ENCODE measurements at regions not wholly inside any gene's neighbourhood (a gene's known extent, or its start where the extent isn't known, plus 50 kb on each side); places are given as distances from the start of the nearest gene placed in this dataset.

DNA sequence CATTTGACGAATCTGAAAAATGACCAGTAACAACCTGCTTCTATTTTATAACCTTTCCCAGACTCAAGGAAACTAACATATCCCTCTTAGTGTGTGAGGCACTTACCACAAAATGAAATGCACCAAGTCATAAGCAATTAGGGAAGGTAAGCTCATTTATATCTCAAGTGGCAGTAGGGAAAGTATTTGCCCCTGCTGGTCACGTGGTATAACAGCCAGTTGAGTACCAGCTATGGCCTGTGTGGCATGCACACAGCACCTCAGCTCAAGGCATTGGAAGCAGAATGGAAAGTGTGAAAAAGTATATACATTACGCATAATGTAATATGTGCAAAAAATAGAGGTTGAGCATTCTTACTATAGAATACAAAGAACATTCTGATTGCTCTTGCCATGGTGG is 178.3 kb upstream of the GYPA start:
- H3K27ac ChIP-seq (ENCODE audit: low read depth in 1 of 2, low read length in 2 of 2): no peak overlapping the region
- no peak overlapping the region for H3K9ac ChIP-seq (ENCODE audit: low read depth in 1 of 2, low read length in 2 of 2)
- no peaks in the 10 kb centered on the region for H3K4me1 ChIP-seq (ENCODE audit: control insufficient read depth in 4 of 4, insufficient read depth in 4 of 4, low read length in 3 of 4)
- H3K9me3 ChIP-seq (ENCODE audit: control insufficient read depth in 4 of 4, low read length in 3 of 4): peaks cover 2 to 8% (median 4%) of the 10 kb centered on the region in 4 donors
- H3K4me3 ChIP-seq (ENCODE audit: low read depth in 1 of 3, low read length in 3 of 3): no peak overlapping the region
- peaks cover 0 to 5% (median 0%) of the 10 kb centered on the region in 4 donors for H3K27me3 ChIP-seq (ENCODE audit: control insufficient read depth in 4 of 4, insufficient read depth in 4 of 4, low read length in 3 of 4)
- TF ChIP-seq FOXA2 (IDR thresholded peaks at IDR 0.05) (no peak), HNF4A (conservative IDR thresholded peaks at IDR 0.05) (no peak), FOXA1 (IDR thresholded peaks at IDR 0.05) (no peak), SP1 (IDR thresholded peaks at IDR 0.05) (no peak), EGR1 (IDR thresholded peaks at IDR 0.05; ENCODE audit: low read depth in 2 of 2) (no peak), RAD21 (IDR thresholded peaks at IDR 0.05) (no peak), RXRA (IDR thresholded peaks at IDR 0.05) (no peak), YY1 (IDR thresholded peaks at IDR 0.05) (no peak), GABPA (IDR thresholded peaks at IDR 0.05 in 1 of 2, conservative IDR thresholded peaks at IDR 0.05 in 1 of 2) (no peak), HNF4G (IDR thresholded peaks at IDR 0.05) (no peak), JUND (IDR thresholded peaks at IDR 0.05) (no peak), TAF1 (conservative IDR thresholded peaks at IDR 0.05) (no peak), NR2F2 (IDR thresholded peaks at IDR 0.05) (no peak)
- TF ChIP-seq, protein P1, sequence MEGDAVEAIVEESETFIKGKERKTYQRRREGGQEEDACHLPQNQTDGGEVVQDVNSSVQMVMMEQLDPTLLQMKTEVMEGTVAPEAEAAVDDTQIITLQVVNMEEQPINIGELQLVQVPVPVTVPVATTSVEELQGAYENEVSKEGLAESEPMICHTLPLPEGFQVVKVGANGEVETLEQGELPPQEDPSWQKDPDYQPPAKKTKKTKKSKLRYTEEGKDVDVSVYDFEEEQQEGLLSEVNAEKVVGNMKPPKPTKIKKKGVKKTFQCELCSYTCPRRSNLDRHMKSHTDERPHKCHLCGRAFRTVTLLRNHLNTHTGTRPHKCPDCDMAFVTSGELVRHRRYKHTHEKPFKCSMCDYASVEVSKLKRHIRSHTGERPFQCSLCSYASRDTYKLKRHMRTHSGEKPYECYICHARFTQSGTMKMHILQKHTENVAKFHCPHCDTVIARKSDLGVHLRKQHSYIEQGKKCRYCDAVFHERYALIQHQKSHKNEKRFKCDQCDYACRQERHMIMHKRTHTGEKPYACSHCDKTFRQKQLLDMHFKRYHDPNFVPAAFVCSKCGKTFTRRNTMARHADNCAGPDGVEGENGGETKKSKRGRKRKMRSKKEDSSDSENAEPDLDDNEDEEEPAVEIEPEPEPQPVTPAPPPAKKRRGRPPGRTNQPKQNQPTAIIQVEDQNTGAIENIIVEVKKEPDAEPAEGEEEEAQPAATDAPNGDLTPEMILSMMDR (IDR thresholded peaks at IDR 0.05; ENCODE audit: low read depth, low read length, missing input control): no peak
- TF ChIP-seq, protein P2, sequence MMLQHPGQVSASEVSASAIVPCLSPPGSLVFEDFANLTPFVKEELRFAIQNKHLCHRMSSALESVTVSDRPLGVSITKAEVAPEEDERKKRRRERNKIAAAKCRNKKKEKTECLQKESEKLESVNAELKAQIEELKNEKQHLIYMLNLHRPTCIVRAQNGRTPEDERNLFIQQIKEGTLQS (IDR thresholded peaks at IDR 0.05): no peak
- TF ChIP-seq, protein P3, sequence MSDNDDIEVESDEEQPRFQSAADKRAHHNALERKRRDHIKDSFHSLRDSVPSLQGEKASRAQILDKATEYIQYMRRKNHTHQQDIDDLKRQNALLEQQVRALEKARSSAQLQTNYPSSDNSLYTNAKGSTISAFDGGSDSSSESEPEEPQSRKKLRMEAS (IDR thresholded peaks at IDR 0.05): no peak
- TF ChIP-seq, protein P4, sequence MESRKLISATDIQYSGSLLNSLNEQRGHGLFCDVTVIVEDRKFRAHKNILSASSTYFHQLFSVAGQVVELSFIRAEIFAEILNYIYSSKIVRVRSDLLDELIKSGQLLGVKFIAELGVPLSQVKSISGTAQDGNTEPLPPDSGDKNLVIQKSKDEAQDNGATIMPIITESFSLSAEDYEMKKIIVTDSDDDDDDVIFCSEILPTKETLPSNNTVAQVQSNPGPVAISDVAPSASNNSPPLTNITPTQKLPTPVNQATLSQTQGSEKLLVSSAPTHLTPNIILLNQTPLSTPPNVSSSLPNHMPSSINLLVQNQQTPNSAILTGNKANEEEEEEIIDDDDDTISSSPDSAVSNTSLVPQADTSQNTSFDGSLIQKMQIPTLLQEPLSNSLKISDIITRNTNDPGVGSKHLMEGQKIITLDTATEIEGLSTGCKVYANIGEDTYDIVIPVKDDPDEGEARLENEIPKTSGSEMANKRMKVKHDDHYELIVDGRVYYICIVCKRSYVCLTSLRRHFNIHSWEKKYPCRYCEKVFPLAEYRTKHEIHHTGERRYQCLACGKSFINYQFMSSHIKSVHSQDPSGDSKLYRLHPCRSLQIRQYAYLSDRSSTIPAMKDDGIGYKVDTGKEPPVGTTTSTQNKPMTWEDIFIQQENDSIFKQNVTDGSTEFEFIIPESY (IDR thresholded peaks at IDR 0.05): no peak
- TF ChIP-seq, protein P5, sequence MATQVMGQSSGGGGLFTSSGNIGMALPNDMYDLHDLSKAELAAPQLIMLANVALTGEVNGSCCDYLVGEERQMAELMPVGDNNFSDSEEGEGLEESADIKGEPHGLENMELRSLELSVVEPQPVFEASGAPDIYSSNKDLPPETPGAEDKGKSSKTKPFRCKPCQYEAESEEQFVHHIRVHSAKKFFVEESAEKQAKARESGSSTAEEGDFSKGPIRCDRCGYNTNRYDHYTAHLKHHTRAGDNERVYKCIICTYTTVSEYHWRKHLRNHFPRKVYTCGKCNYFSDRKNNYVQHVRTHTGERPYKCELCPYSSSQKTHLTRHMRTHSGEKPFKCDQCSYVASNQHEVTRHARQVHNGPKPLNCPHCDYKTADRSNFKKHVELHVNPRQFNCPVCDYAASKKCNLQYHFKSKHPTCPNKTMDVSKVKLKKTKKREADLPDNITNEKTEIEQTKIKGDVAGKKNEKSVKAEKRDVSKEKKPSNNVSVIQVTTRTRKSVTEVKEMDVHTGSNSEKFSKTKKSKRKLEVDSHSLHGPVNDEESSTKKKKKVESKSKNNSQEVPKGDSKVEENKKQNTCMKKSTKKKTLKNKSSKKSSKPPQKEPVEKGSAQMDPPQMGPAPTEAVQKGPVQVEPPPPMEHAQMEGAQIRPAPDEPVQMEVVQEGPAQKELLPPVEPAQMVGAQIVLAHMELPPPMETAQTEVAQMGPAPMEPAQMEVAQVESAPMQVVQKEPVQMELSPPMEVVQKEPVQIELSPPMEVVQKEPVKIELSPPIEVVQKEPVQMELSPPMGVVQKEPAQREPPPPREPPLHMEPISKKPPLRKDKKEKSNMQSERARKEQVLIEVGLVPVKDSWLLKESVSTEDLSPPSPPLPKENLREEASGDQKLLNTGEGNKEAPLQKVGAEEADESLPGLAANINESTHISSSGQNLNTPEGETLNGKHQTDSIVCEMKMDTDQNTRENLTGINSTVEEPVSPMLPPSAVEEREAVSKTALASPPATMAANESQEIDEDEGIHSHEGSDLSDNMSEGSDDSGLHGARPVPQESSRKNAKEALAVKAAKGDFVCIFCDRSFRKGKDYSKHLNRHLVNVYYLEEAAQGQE (IDR thresholded peaks at IDR 0.05): no peak
- WGBS: 70% methylated on average over 3 of the region's 3 CpGs
- no peaks in the 10 kb centered on the region for H3K36me3 ChIP-seq (ENCODE audit: control insufficient read depth in 4 of 4, insufficient read depth in 3 of 4, low read depth in 1 of 4, low read length in 3 of 4)
- no peak for DNase-seq (ENCODE audit: low spot score)

Data from liver (tissue), 8 donors.